NCI-H774 (cell line): ENCODE measurements at regions not wholly inside any gene's neighbourhood (a gene's known extent, or its start where the extent isn't known, plus 50 kb on each side); places are given as distances from the start of the nearest gene placed in this dataset.
"Not testable (repeated sequence)": the region's sequence is repeated elsewhere in the genome, so short reads cannot be mapped to it uniquely, and the experiment has no call there.

Experiments
- DNase-seq: peaks from one replicate; lab custom pipeline; 2025; lab: John Stamatoyannopoulos, UW

DNA sequence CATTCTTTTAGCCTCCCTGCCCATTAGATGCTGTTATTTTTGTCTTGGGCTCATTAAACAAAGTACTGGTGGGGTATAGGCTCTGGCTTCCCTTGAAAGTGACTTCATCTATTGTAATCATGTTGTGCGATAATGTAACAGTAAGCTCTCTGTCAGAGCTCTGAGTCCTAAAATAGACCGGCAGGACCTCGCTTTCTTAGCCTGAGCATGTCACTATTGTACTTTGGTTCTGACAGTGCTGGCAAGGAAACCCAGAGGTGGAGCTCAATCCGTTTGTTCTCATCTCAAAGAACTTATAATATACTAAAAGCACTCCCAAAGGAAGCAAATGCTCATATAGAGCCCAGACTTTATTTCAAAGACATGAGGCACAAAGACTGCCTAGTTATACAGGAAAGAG, 339.1 kb upstream of the CCNH start:
- DNase-seq: no peak

DNA sequence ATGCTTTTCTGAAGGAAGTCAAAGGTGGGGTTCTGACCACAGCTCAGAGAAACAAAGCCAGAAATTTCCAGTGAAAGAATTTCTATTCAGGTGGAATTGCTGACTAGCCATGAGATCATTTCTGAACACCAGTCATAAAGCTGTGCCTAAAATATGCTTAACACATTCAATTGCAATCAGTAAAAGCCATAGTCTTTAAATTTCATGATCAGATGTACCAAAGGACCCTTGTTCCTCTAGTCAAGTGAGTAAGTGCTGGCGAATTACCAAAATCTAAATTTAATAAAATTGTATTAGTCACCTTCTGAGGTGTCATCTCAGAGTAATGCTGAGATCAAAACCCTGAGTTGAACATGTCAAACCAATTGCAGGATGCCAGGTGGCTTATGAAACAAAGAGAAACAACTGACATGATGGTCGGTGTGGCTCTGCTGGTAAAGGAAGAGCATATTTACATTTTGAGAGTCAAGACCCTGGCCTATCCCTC, 334.2 kb upstream of the CCNH start:
- no peak for DNase-seq

DNA sequence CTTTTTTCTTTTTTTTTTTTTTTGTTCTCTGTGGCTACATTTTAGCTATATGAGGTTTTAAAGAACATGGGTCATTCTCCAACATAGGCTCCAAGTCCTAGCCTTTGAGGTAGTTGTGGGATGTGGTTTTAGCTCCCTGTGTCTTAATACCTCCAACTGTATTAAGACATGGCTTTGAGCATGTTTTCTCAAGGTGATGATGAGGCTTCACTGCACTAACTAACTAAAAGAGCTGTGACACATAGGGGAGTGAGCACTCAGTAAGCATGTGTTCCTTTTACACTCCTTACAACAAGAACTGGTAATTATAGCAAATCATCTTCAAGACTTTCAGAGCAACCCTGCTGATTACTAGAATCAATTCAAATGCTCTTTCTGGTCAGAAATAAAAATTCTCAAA, 333.6 kb upstream of the CCNH start:
- no peak for DNase-seq

DNA sequence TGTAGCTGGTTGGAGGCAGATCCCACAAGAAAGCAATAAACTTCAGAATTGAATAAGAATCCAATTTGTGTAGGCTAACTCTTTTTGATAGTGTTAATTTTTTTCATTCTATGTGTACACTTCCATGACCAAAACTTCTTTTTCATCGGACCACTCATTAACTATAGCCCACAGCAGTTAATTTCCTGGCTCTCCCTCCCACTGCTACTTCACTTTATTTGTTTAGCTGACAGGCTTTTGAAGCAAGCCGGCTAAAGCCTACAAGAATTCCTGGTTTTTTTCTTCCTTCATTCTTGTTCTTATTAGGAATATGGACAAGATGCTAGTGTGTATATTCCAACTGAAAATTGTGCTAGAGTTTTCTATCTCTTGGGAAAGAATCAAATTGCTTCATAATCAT, 329.2 kb upstream of the CCNH start:
- DNase-seq: no peak

DNA sequence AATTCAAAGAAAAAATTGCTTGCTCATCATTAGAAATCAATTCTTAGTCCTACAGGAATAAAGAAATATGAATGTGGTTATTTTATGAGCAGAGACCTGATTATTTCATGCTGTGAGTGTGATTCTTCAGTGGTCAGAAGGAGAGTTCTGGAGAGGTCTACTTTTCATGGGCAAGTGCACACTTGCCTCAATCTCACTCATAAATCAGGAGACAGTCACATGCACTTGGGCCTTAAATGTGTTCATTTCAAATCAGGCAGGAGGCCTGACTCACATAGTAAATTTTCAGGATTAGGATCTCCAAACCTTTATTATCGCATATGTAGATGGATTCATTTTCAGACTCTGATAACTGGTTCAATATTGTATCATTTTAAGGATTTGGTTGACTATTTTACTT, 323.2 kb upstream of the CCNH start:
- DNase-seq: no peak

DNA sequence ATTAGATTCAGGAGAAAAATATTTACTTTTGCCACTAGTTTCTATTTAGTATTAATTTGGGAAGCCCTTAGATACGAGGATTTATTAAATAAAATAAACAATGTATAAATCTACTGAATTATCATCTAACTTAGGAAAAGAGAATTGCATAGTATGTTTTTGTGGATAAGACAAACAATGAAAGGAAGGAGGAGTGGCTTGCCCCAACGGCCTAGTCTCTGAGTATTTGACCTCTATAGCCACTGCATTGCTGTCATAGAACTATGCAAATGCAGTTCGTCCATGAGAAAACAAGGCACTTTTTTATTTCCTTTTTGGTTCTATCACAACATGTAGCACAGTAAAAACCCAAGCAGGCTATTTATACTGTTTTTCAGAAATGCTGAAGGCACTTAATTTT, 321.2 kb upstream of the CCNH start:
- DNase-seq: no peak

DNA sequence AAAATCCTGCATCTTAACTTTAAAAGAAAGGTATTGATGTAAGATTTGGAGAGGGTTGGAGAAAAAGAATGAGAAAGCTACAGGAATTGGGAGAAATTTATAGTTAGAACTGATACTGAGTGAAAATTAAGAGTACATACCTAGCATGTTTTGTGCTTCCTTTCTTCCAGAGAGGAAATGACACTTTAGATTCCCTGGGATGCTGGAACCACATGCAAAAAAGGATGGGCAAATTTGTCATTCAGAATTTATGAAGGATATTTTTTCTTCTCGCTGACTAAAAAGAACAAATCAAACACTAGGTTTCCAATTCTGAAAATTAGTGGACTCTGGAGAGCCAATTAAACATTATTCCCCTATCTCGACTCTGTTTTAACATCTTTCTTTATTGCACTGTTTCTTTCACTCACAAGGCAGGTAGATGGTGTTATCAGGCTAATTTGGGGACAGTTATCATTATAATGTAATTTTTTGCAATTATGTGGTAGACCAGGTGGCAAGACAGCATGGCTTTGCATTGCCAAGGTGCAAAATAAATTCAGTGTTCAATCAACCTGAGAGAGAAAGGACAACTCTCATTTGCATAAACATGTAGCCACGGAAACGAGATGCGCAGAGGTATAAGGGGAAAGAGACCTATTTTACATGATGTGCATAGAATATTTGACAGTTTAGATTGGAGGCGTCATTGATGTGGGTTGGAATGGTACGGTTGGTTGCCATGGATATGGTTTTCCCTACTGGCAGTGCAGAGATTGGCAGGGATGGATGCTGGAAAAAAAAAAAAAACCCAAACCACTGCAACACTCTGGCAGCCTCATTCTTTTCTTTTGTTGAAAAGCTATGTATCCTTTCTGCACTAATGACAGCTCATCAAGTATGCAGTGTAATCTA, 320.4 kb upstream of the CCNH start:
- DNase-seq: no peak

DNA sequence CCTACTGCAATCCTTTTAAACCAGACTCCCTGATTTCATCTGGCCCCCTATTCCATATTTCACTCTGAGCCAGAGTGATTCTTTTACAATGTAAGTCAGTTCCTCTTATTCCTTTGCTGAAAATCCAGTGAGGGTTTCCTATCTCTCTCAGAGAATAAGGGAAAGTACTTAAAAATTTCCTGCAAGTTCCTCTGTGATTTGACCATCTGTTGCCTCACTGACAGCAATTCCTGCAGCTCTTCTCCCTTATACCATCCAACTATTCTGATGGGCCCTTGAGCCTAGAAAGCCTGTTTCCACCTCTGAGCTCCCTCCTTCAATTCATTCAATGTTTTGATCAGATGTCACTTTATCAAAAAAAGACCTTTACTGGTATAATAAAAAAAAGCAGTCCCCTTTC, 317.1 kb upstream of the CCNH start:
- no peak for DNase-seq

DNA sequence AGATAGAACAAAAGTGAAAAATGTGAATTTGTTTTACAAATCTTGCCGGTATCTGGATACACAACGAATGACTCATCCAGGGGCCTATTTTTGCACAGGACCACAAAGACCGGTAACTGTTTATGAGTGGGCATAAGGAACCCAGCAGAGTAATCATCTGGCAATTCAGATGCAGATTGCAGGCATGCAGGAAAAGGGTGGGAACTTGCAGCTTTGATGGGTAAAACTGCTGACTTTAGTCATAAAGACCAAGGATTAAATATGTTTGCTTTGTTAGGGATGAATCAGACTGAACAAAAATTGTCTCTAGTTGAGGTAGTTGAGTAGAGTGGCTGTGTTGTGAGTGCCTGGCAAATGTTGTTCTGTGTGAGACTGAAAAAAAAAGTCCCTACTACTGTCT, 309.6 kb upstream of the CCNH start:
- no peak for DNase-seq

DNA sequence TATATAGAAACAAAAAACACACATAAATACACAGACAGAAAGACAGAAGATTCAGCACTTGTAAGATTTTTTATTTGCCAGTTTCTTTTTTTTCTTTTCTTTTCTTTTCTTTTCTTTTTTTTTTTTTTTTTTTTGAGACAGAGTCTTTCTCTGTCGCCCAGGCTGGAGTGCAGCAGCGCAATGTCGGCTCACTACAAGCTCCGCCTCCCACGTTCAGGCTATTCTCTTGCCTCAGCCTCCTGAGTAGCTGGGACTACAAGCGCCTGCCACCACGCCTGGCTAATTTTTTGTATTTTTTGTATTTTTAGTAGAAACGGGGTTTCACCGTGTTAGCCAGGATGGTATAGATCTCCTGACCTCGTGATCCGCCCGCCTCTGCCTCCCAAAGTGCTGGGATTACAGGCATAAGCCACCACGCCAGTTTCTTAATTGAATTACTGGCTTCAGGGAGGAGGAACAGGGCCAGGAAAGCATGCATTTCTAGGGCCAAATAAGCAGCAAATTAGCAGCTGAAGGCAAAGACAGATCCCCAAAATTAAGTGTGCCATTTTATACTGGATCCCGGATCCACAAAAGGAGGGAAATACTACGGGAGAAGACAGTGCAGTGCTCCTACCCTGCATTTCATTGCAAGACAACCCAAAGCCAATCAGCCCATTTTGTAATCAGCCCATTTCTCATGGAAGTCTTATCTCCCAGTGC, 305.6 kb upstream of the CCNH start:
- not testable (repeated sequence) for DNase-seq

DNA sequence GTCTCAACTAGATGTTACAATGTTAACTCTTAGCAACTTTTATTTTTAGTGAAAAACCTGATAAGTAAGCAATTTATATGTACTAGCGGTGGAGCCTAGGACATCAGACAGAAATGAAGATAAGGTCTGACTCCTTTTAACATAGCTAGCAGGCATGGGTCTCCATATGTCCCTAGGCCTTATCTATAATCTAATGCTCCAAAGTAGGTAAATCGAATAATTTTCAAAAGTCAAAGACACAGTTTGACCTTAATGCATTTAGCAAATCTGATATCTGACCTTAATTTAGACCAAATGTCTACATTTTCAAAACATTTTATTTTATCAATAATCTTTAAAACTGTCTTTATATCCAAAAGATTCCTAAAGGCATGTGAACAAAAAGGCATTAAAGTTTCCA, 305.0 kb upstream of the CCNH start:
- no peak for DNase-seq

DNA sequence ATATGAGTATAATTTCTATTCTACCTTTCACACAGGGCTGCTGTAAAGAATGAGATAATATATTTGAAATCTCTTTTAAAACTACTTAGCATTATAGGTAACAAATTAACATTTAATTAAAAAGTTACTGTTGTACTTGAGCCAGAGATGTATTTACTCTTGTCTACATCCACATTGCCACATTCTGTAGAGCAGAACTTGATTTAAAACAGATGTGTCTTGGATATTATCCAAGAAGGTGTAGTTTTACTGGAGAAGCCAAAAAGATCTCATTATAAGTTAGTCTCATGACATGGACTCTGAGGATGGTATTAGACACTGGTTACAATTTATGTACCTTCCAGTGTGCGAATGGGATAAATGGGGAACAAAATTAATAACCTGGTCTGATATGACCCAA, 293.1 kb upstream of the CCNH start:
- DNase-seq: no peak

DNA sequence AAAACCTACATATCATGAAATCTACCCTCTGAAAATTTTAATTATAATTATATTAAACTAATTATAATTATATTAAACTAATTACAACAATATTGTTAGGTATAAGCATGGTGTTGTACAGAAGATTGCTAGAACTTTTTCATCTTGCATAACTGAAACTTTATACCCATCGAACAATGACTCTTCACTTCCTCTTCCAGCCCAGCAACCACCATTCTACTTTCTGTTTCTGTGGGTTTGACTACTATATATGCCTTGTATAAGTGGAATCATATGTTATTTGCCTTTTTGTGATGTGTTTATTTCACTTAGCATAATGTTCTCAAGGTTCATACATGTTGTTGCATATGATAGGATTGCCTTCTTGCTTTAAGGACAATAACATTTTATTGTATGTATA, 274.2 kb upstream of the CCNH start:
- no peak for DNase-seq

DNA sequence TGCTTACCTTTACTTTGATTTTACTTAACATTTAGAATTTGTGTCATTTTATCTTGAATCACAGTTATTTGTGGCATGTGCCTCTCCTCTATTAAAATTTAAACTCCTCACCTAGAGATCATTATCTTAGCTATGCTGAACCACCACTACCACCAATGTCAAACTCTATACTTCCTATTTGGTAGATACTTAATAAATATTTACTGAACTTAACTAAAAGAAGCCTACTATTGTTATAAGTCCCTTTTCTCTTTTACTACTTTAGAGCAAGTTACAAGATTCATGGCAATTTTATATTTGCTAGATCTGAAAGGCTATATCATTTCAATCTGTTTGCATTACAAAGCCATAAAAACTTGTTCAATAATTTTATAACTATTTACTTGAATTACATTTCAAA, 273.3 kb upstream of the CCNH start:
- no peak for DNase-seq

DNA sequence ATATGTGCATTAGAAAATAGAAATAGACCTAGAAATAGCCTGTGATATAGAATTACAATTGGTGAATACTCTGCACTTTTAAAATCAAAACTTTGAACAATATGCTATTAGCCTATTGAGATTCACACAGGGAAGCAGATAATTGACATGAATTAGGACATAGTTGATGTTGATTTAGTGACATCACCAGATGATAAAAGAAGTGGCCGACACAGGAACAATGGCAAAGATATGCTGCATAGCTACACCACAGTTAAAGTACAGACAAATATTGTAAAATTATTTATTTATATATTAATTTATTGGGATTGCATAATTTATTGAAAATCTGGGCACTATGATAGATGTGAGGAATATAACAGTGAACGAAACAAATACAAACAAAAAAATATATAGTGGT, 261.5 kb upstream of the CCNH start:
- no peak for DNase-seq

DNA sequence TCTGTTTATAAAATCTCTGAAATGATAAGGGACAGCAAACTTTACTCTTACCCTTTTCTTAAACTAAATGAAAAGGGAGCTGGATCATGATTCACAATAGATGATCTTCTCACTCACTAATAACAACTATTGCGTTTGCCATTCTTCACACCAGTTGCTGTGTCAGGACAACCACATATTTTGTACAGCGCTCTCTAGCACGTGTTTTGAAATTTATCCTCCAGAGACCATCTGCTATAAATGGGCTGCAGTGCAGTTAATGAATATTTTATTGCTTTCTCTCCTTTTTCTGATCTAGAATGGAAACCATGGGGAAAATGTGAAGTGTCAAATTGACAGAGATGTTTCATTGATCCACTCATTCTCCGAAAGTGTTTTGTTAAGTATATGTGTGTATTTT, 258.4 kb upstream of the CCNH start:
- DNase-seq: no peak

DNA sequence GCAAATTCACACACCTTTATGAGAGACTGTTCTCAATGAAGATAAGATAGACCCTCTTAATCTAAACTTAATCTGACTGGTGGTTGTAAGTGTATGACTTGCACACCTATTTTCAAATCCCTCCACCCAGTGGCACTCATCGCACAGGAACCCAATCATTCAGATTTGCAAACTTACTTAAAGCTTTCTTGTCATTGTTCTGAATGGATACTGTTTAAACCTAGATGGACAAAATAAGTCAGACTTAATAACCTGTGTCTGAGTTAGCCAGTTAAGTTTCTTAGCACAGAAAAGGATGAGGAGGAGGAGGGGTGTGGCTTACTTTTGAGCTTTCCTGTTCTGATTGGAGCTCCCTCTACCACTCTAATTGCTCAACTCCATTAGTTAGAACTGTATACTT, 252.4 kb upstream of the CCNH start:
- DNase-seq: no peak

DNA sequence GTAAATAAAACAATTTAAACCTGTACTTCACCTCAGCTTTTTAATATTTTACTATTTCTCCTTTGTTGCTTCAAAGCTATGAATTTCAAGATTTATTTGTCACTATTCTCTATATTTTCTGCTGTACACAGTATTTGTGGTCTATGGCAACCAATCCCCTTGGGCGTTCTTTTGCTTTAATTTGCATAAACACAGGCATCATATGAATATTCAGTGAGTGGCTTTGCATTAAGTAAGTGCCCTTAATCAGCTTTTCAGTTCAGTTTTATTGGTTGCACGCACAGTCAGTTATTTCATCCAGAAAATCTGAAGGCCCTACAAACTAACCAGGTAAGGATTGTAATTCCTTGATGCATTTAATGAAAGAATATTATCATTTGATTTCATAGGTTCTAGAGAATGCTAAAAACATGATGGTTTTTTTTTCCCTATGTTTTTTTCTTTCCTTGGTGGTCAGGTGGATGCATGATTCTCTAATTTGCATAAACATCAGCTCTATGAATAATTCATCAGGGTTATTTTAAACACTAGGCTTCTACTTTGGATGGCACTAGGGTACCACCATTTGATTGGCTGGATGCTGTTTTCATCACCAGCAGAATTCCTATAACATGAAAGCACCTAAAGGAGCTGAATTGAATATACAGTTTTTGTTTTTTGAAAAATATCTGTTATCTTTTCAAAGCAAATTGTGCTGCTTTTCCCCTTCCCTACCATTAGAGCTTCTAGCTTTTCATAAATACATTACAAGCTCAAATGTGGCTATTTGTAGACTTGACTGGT, 249.2 kb upstream of the CCNH start:
- DNase-seq: no peak

DNA sequence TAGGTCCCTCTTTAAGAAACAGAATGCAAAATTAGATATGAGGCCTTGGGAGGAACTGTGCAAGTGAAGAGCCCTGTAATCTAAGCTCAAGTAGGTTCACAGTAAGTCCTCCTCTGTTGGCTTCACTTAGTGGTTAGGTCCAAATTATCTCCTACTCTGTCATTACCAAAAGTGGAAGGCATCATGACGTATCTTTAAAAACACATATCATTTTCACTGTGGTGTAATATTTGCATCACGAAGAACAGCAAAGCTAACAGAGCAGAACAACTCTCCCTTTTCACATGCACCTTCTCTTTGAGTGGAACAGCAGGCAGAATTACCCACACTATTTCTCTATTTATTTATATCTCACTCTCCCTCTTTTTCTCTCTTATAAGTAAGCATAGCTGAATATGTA, 240.5 kb upstream of the CCNH start:
- DNase-seq: no peak

DNA sequence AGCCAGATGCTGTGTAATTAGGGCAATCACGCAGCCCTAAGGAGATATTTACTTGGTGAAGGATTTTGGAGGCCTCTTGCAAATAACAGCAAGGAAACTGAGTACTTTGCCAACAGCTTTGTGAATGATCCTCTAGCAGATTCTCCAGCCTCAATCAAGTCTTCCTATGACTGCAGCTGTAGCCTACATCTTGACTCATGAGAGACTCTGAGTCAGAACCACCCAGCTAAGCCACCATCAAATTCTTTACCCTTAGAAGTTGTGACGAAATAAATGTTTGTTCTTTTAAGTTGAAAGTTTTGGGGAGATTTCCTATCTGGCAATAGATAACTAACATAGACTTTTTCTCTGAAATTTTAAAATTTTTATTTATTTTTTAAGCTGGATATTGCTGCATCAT, 237.6 kb upstream of the CCNH start:
- no peak for DNase-seq

DNA sequence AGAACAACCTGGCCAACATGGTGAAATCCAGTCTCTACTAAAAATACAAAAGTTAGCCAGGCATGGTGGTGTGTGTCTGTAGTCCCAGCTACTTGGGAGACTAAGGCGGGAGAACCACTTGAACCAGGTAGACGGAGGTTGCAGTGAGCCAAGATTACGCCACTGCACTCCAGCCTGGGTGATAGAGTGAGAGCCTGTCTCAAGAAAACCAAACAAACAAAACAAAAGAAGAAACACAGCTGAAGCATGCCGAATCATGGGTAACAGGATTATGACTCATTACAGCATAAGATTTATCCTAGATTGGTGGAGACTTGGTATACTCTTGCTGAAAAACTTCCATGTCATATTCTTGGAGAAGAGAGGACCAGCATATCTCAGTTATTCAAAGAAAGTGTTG, 236.7 kb upstream of the CCNH start:
- DNase-seq: no peak

DNA sequence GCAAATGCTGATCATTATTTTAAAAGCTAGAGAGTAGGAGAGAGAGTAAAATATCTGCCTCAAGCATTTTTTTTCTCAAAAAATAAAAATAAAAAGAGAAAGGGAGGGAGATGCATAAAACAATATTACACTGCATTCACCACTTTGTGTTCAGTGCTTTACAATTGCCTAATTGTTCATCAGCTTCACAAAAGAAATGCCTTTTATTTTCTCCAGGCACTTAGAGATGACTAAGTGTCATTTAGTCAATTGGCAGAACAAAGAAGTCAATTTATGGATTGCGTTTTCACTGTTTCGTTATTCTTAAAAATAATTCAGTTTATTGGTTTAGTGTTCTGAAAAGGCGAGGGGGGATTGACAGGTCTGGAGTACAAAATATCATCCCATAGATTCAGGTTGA, 232.5 kb upstream of the CCNH start:
- DNase-seq: peak; percentile 5

DNA sequence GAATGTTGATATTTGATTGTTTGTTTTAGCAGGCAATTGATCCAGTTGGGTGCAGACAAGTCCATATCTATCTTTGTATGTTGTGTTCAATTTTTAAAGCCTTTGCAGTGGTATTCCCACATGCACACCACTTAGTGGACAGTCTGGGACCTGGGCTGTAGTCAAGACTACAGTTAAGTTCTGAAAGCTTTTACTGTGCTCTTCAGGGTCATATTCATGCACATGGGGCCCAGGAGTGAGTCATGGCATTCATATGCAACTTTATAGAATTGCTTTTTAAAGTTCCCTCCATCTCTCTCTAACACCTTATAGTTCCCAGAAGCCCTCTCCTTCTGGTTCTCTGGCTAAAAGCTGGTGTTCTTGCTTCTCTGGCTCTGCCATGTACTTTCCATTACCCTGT, 228.2 kb upstream of the CCNH start:
- no peak for DNase-seq
